GM12878 (cell line): ENCODE measurements at regions not wholly inside any gene's neighbourhood (a gene's known extent, or its start where the extent isn't known, plus 50 kb on each side); places are given as distances from the start of the nearest gene placed in this dataset.

Experiments used
- ATAC-seq: fragments of 200-7000 bp; cut with Tn5 transposase; 3 replicates; pipeline ENCODE4 v1.9.1; 2020; ENCODE audit warnings: mild to moderate bottlenecking, moderate library complexity
- BruUV-seq: library from RNA; stranded (reverse); fragments of 400-500 nt; replicated peaks from 2 replicates; lab custom pipeline; 2021; lab: Mats Ljungman, UMichigan
- CTCF ChIA-PET: fragments of 300-600 bp; sonication (Branson Sonifier 250); formaldehyde crosslinking; extraction: SDS; loops from one replicate; lab custom pipeline; 2021; ENCODE audit warnings: inconsistent platforms; lab: Yijun Ruan, JAX
- POLR2A ChIA-PET: fragments of 350-600 bp; formaldehyde crosslinking; extraction: SDS; loops from one replicate; lab custom pipeline; 2021; ENCODE audit warnings: inconsistent platforms; lab: Charles Lee
- RAD21 ChIA-PET: fragments of 300-600 bp; sonication (Branson Sonifier 250); formaldehyde crosslinking; loops from one replicate; lab custom pipeline; 2023; ENCODE audit warnings: antibody characterized with exemption; ENCODE audit not compliant: unreplicated experiment; lab: Charles Lee
- SMC1A ChIA-PET: fragments of 300-600 bp; sonication (Branson Sonifier 250); formaldehyde crosslinking; loops from one replicate; lab custom pipeline; 2023; ENCODE audit not compliant: unreplicated experiment, uncharacterized antibody; lab: Charles Lee
- DNase-seq: peaks from one replicate; pipeline ENCODE4 v3.0.0-alpha.2; 2011; ENCODE audit warnings: low read depth, low spot score
- FAIRE-seq: peaks from 3 replicates; lab custom pipeline; 2011; peaks lifted over from hg19 to GRCh38; lab: Jason Lieb, UNC
- H2AFZ ChIP-seq: 2 replicates; pipeline ENCODE4 v1.6.0; 2011; ENCODE audit warnings: low read depth, low read length, control low read depth; ENCODE audit not compliant: control insufficient read depth
- H3K27ac ChIP-seq: 2 replicates; pipeline ENCODE4 v1.5.1; 2011; ENCODE audit warnings: control low read depth; ENCODE audit not compliant: control insufficient read depth, insufficient read depth
- H3K27me3 ChIP-seq, 2 experiments: replicated peaks in 1 of 2; 2 replicates each; pipeline versions ENCODE4 v1.6.0 to v1.6.1; 2011; ENCODE audit warnings: low read length in 1 of 2; ENCODE audit not compliant: control insufficient read depth in 2 of 2, insufficient read depth in 2 of 2
- H3K36me3 ChIP-seq, 2 experiments: 2 replicates each; pipeline ENCODE4 v1.5.1; 2011; ENCODE audit warnings: low read length in 1 of 2; ENCODE audit not compliant: control insufficient read depth in 2 of 2, insufficient read depth in 2 of 2
- H3K4me1 ChIP-seq: 2 replicates; pipeline ENCODE4 v1.6.1; 2011; ENCODE audit warnings: mild to moderate bottlenecking, low read length, moderate library complexity, mixed read lengths; ENCODE audit not compliant: control insufficient read depth, insufficient read depth
- H3K4me2 ChIP-seq: 2 replicates; pipeline ENCODE4 v1.6.0; 2011; ENCODE audit warnings: control low read depth; ENCODE audit not compliant: control insufficient read depth, insufficient read depth
- H3K4me3 ChIP-seq: fragments of 200-600 bp; sonication (generic); 2 replicates; pipeline ENCODE4 v1.5.1; 2016
- H3K79me2 ChIP-seq: 2 replicates; pipeline ENCODE4 v1.6.0; 2011; ENCODE audit warnings: low read length; ENCODE audit not compliant: control insufficient read depth, insufficient read depth
- H3K9ac ChIP-seq: 2 replicates; pipeline ENCODE4 v1.8.0; 2011; ENCODE audit warnings: low read length, control low read depth, mixed read lengths; ENCODE audit not compliant: control insufficient read depth, insufficient read depth
- H3K9me3 ChIP-seq: replicated peaks from 3 replicates; pipeline ENCODE4 v1.5.1; 2011; ENCODE audit warnings: mild to moderate bottlenecking, low read length; ENCODE audit not compliant: control insufficient read depth, insufficient read depth
- H4K20me1 ChIP-seq: 2 replicates; pipeline ENCODE4 v1.6.0; 2011; ENCODE audit not compliant: control insufficient read depth, insufficient read depth
- BACH1 ChIP-seq: fragments of 450-650 bp; IDR thresholded peaks from 2 replicates; pipeline ENCODE4 v1.6.1; 2017; ENCODE audit warnings: mild to moderate bottlenecking, borderline replicate concordance
- CREM ChIP-seq: IDR thresholded peaks from 2 replicates; pipeline ENCODE4 v1.6.1; 2014; ENCODE audit warnings: antibody characterized with exemption, low read depth
- JUND ChIP-seq: IDR thresholded peaks from 2 replicates; pipeline ENCODE4 v1.6.1; 2012; ENCODE audit warnings: low read depth, mild to moderate bottlenecking, low read length, improper control_type of control experiment, moderate library complexity
- MXI1 ChIP-seq: fragments of 150-350 bp; IDR thresholded peaks from 2 replicates; pipeline ENCODE4 v1.6.1; 2011; ENCODE audit warnings: low read depth, mild to moderate bottlenecking, inconsistent platforms, low read length, improper control_type of control experiment
- MYB ChIP-seq: fragments of 150-350 bp; IDR thresholded peaks from 2 replicates; pipeline ENCODE4 v1.6.1; 2014; ENCODE audit warnings: mild to moderate bottlenecking, low read depth, low read length, borderline replicate concordance
- NBN ChIP-seq: fragments of 450-650 bp; IDR thresholded peaks from 2 replicates; pipeline ENCODE4 v1.6.1; 2016
- POLR2AphosphoS2 ChIP-seq: IDR thresholded peaks from 2 replicates; pipeline ENCODE4 v1.6.1; 2011; ENCODE audit warnings: low read depth, mild to moderate bottlenecking, low read length, improper control_type of control experiment, moderate library complexity
- RAD21 ChIP-seq: IDR thresholded peaks from 2 replicates; pipeline ENCODE4 v1.6.1; 2011; ENCODE audit warnings: mild to moderate bottlenecking, low read depth, low read length, moderate library complexity; ENCODE audit not compliant: insufficient read depth
- SMAD1 ChIP-seq: fragments of 450-650 bp; IDR thresholded peaks from 2 replicates; pipeline ENCODE4 v1.6.1; 2018; ENCODE audit warnings: mild to moderate bottlenecking, low read depth; ENCODE audit not compliant: partially characterized antibody
- SPI1 ChIP-seq: IDR thresholded peaks from 2 replicates; pipeline ENCODE4 v1.6.1; 2011; ENCODE audit warnings: low read depth, mild to moderate bottlenecking, low read length, moderate library complexity, borderline replicate concordance; ENCODE audit not compliant: insufficient read depth
- ZNF384 ChIP-seq: IDR thresholded peaks from 2 replicates; pipeline ENCODE4 v1.6.1; 2012; ENCODE audit warnings: low read depth, mild to moderate bottlenecking, low read length, improper control_type of control experiment, borderline replicate concordance
- WGBS: methylation state at CpG from one replicate; pipeline ENCODE4 v1.1.6; 2016; ENCODE audit warnings: low lambda C conversion rate; ENCODE audit not compliant: insufficient replicate concordance, insufficient coverage; ENCODE audit errors: missing lambda C conversion rate; 5-methylcytosine and 5-hydroxymethylcytosine counted together
- in situ Hi-C: fragments of 300-500 bp; cut with MboI; formaldehyde crosslinking; loops from 9 replicates; pipeline ENCODE4 v1.14.3; 2018; ENCODE audit warnings: mixed read lengths
- intact Hi-C: fragments of 100-400 bp; cut with micrococcal nuclease; formaldehyde crosslinking; loops from one replicate; pipeline ENCODE4 v1.14.2; 2022; ENCODE audit not compliant: unreplicated experiment
- TF ChIP-seq, protein P1 (sequence below): fragments of 450-650 bp; IDR thresholded peaks from 2 replicates; pipeline ENCODE4 v1.6.1; 2017; ENCODE audit warnings: borderline replicate concordance
- TF ChIP-seq, protein P2 (sequence below): IDR thresholded peaks from 2 replicates; pipeline ENCODE4 v1.6.1; 2011; ENCODE audit warnings: borderline replicate concordance, low read depth, mild to moderate bottlenecking, moderate library complexity, low read length; ENCODE audit not compliant: insufficient read depth, poor library complexity, severe bottlenecking
- TF ChIP-seq, protein P3 (sequence below): fragments of 450-650 bp; IDR thresholded peaks from 2 replicates; pipeline ENCODE4 v1.6.1; 2017; ENCODE audit warnings: mild to moderate bottlenecking, moderate library complexity
- TF ChIP-seq, protein P4 (sequence below): IDR thresholded peaks from 2 replicates; pipeline ENCODE4 v1.6.1; 2012; ENCODE audit warnings: low read depth, low read length, improper control_type of control experiment
- TF ChIP-seq, protein P5 (sequence below): IDR thresholded peaks from 2 replicates; pipeline ENCODE4 v1.6.1; 2012; ENCODE audit warnings: low read depth, low read length, improper control_type of control experiment

DNA sequence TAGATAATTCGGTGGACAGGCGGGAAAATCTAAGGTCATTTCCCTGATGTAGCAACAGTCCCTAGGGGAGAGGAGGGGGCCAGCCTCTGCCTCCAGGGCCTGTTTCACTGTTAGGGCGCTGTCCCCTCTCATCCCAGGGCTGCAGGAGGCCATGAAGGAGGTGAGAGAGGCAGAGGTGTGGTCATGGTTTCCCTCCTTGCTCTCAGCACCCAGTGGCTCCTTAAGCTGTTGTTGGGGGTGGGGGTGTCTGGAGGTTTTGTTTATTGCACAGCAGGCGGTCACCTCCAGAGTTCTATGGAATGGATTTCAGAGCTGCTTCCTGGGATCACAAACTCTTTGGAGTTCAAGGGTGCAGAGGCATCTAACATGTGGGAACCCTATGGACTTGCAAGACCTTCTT, 212.5 kb upstream of the RTL1 start:
- H3K4me1 ChIP-seq: no peaks in the 10 kb centered on the region
- no peak overlapping the region for H3K4me2 ChIP-seq
- FAIRE-seq (no peak), ATAC-seq (no peak), DNase-seq (no peak)
- CTCF ChIA-PET: no interaction called here
- no peak overlapping the region for H2AFZ ChIP-seq
- no peaks in the 10 kb centered on the region for H3K79me2 ChIP-seq
- H4K20me1 ChIP-seq: no peaks in the 10 kb centered on the region
- no peak overlapping the region for H3K9ac ChIP-seq
- WGBS: 38% methylated on average over 4 of the region's 4 CpGs
- no peaks in the 10 kb centered on the region for H3K36me3 ChIP-seq
- intact Hi-C loops (no loop called here), in situ Hi-C loops (no loop called here)
- no peak overlapping the region for H3K27ac ChIP-seq
- no peak overlapping the region for H3K4me3 ChIP-seq
- no peaks in the 10 kb centered on the region; the same call in 2 of the 3 replicates for H3K9me3 ChIP-seq
- SMC1A ChIA-PET: no interaction called here
- H3K27me3 ChIP-seq: no peaks in the 10 kb centered on the region
- BruUV-seq: no TSS peak
- POLR2A ChIA-PET: no interaction called here
- RAD21 ChIA-PET: no interaction called here
- TF ChIP-seq, protein P1, sequence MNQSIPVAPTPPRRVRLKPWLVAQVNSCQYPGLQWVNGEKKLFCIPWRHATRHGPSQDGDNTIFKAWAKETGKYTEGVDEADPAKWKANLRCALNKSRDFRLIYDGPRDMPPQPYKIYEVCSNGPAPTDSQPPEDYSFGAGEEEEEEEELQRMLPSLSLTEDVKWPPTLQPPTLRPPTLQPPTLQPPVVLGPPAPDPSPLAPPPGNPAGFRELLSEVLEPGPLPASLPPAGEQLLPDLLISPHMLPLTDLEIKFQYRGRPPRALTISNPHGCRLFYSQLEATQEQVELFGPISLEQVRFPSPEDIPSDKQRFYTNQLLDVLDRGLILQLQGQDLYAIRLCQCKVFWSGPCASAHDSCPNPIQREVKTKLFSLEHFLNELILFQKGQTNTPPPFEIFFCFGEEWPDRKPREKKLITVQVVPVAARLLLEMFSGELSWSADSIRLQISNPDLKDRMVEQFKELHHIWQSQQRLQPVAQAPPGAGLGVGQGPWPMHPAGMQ: no peak
- TF ChIP-seq JUND (no peak), SPI1 (no peak), NBN (no peak), MYB (no peak), CREM (no peak), BACH1 (no peak), ZNF384 (no peak), SMAD1 (no peak), POLR2AphosphoS2 (no peak), RAD21 (no peak), MXI1 (no peak)
- TF ChIP-seq, protein P2, sequence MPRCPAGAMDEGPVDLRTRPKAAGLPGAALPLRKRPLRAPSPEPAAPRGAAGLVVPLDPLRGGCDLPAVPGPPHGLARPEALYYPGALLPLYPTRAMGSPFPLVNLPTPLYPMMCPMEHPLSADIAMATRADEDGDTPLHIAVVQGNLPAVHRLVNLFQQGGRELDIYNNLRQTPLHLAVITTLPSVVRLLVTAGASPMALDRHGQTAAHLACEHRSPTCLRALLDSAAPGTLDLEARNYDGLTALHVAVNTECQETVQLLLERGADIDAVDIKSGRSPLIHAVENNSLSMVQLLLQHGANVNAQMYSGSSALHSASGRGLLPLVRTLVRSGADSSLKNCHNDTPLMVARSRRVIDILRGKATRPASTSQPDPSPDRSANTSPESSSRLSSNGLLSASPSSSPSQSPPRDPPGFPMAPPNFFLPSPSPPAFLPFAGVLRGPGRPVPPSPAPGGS: no peak
- TF ChIP-seq, protein P3, sequence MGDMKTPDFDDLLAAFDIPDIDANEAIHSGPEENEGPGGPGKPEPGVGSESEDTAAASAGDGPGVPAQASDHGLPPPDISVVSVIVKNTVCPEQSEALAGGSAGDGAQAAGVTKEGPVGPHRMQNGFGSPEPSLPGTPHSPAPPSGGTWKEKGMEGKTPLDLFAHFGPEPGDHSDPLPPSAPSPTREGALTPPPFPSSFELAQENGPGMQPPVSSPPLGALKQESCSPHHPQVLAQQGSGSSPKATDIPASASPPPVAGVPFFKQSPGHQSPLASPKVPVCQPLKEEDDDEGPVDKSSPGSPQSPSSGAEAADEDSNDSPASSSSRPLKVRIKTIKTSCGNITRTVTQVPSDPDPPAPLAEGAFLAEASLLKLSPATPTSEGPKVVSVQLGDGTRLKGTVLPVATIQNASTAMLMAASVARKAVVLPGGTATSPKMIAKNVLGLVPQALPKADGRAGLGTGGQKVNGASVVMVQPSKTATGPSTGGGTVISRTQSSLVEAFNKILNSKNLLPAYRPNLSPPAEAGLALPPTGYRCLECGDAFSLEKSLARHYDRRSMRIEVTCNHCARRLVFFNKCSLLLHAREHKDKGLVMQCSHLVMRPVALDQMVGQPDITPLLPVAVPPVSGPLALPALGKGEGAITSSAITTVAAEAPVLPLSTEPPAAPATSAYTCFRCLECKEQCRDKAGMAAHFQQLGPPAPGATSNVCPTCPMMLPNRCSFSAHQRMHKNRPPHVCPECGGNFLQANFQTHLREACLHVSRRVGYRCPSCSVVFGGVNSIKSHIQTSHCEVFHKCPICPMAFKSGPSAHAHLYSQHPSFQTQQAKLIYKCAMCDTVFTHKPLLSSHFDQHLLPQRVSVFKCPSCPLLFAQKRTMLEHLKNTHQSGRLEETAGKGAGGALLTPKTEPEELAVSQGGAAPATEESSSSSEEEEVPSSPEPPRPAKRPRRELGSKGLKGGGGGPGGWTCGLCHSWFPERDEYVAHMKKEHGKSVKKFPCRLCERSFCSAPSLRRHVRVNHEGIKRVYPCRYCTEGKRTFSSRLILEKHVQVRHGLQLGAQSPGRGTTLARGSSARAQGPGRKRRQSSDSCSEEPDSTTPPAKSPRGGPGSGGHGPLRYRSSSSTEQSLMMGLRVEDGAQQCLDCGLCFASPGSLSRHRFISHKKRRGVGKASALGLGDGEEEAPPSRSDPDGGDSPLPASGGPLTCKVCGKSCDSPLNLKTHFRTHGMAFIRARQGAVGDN: no peak
- TF ChIP-seq, protein P4, sequence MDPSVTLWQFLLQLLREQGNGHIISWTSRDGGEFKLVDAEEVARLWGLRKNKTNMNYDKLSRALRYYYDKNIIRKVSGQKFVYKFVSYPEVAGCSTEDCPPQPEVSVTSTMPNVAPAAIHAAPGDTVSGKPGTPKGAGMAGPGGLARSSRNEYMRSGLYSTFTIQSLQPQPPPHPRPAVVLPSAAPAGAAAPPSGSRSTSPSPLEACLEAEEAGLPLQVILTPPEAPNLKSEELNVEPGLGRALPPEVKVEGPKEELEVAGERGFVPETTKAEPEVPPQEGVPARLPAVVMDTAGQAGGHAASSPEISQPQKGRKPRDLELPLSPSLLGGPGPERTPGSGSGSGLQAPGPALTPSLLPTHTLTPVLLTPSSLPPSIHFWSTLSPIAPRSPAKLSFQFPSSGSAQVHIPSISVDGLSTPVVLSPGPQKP: no peak
- TF ChIP-seq, protein P5, sequence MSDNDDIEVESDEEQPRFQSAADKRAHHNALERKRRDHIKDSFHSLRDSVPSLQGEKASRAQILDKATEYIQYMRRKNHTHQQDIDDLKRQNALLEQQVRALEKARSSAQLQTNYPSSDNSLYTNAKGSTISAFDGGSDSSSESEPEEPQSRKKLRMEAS: no peak
